HG03025 (cell line): ENCODE measurements at regions not wholly inside any gene's neighbourhood (a gene's known extent, or its start where the extent isn't known, plus 50 kb on each side); places are given as distances from the start of the nearest gene placed in this dataset.

Experiments used
- ATAC-seq: cut with Tn5 transposase; IDR thresholded peaks from one replicate; pipeline ENCODE4 v1.9.1; 2021; ENCODE audit warnings: mild to moderate bottlenecking, moderate library complexity; ENCODE audit not compliant: unreplicated experiment, low FRiP score

- no peak for ATAC-seq
Measured at GRCh38 chr17:79239205-79239604, 164.6 kb downstream of the ENGASE start.

GRCh38 chr17:79237448-79238053 is 162.9 kb downstream of the ENGASE start:
- ATAC-seq = no peak

GRCh38 chr17:79235808-79236207 is 161.2 kb downstream of the ENGASE start:
- ATAC-seq = no peak

- no peak for ATAC-seq
Measured at GRCh38 chr17:79233916-79234551, 159.4 kb downstream of the ENGASE start.

- ATAC-seq = no peak
Measured at GRCh38 chr17:79232957-79233356, 158.3 kb downstream of the ENGASE start.

- ATAC-seq = no peak
Measured at GRCh38 chr17:79231766-79232287, 157.2 kb downstream of the ENGASE start.

- ATAC-seq = no peak
Measured at GRCh38 chr17:79230576-79230975, 156.0 kb downstream of the ENGASE start.

- ATAC-seq = no peak
Measured at GRCh38 chr17:79226037-79226436, 151.4 kb downstream of the ENGASE start.

- ATAC-seq = no peak
Measured at GRCh38 chr17:79224903-79225302, 150.3 kb downstream of the ENGASE start.

- ATAC-seq = no peak
Measured at GRCh38 chr17:79224476-79224875, 149.9 kb downstream of the ENGASE start.

- no peak for ATAC-seq
Measured at GRCh38 chr17:79223953-79224352, 149.3 kb downstream of the ENGASE start.

GRCh38 chr17:79223471-79223870 is 148.8 kb downstream of the ENGASE start:
- no peak for ATAC-seq

- no peak for ATAC-seq
Measured at GRCh38 chr17:79221597-79221996, 147.0 kb downstream of the ENGASE start.

- no peak for ATAC-seq
Measured at GRCh38 chr17:79220713-79221291, 146.2 kb downstream of the ENGASE start.

GRCh38 chr17:79220201-79220712 is 145.6 kb downstream of the ENGASE start:
- no peak for ATAC-seq

GRCh38 chr17:79219208-79219935 is 144.7 kb downstream of the ENGASE start:
- ATAC-seq = no peak

- ATAC-seq = no peak
Measured at GRCh38 chr17:79218825-79219200, 144.2 kb downstream of the ENGASE start.

GRCh38 chr17:79218175-79218824 is 143.7 kb downstream of the ENGASE start:
- no peak for ATAC-seq

- no peak for ATAC-seq
Measured at GRCh38 chr17:79217473-79218135, 143.0 kb downstream of the ENGASE start.

- ATAC-seq = no peak
Measured at GRCh38 chr17:79216826-79217225, 142.2 kb downstream of the ENGASE start.
